GM12874 (cell line): ENCODE measurements at regions not wholly inside any gene's neighbourhood (a gene's known extent, or its start where the extent isn't known, plus 50 kb on each side); places are given as distances from the start of the nearest gene placed in this dataset.

ENCODE experiments used
- CTCF ChIP-seq: IDR thresholded peaks from 2 replicates; pipeline ENCODE4 v1.5.1; 2011; ENCODE audit warnings: low read depth, mild to moderate bottlenecking, control low read depth, low read length, moderate library complexity; ENCODE audit not compliant: insufficient read depth

DNA sequence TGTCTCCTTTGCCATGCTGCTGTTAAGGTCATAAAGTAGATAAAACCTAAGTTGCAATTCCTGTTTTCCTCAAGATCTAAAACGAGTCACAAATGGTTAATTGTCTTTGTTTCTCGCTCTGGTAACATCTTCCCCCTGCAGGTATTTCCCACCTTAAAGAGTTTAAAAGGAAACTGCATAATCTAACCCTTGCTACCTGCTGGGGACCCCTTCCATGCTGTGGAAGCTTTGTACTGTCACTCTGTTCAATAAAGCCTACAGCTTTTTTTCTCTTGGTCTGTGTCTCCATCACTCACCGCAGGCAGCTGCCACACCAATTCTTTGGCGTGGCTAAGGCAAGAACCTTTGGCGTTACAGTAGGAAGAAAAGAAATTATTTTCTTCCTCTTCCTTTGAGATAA lies 117.7 kb upstream of the GJE1 start:
- no peak for TF ChIP-seq CTCF

DNA sequence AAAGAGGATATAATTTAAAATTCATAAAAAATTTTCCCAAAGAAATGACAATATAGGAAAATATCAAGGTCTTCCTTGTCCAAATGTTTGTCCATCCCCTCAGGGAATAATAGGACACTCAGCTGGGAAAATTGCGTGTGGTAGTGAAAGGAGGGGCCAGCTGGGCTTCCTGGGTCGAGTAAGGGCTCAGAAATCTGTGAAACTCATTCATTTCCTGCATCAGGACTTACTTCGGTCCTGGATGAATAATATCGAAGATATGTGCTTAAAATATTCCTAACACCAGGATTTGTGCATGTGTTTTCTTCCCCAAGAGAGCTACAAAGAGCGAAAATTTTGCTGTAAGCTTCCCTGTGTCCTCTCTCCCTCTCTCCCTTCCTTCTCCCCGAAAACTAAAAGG lies 118.2 kb upstream of the GJE1 start:
- no peak for TF ChIP-seq CTCF

DNA sequence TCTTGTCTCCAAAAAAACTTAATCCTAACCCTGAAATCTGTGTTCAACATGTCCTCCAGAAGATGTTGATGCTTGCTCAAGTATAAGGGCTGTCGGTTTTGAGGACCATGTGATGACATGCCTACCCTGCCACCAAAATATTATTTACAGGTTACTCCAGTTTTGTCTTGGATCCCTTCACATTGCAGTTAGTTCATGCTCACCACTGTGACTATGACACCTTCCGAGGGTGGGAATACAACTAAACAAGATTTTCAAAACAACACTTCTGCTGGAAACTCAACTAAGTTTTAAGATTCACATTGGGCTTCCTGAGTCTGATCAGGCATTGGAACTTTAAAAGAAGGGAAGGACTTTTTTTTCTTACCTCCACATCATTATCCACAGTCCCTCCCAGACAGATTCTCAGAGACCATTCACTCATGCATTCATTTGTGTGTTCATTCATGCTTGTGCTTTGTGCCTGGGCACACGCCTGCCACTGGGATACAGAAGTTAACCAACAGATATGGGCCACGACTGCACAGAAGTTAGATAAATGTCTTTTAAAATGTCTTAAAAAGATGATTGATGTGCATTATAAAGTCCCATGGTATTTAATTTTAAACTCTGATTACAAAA lies 118.7 kb upstream of the GJE1 start:
- no peak for TF ChIP-seq CTCF

DNA sequence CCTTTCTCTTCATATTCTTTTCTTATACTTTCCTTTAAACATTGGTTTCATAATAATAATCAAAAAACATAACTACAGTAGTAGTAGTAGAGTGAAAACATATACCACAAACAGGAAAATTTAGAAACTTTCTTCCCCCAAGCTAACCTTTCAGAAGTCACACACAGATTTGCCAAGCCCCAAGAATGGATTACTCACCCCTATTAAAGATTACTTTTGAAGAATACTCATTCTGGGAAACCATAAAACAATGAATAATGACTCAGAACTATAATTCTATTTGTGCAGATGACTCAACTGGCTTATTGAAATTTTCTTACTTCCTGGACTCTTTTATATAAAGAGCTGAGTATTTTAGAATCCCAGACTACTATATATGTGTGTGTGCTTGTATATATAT lies 119.4 kb upstream of the GJE1 start:
- no peak for TF ChIP-seq CTCF

DNA sequence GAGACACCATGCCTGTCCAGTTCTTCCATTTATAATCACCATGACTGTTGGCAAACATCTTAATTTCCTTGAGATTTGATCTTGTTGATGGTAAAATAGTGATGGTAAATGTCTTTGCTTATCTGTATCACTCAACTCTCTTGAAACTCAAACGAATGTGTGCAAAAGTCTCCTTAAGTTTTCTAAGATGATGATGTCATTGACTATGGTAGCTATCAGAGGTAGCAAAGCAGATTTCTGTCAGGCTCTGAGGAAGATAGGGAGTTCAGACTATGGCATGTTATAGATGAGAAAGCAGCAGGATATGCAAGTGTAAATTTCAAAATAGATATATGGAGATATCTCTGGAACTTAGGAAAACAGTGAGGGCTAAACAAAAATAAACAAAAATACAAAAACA lies 121.0 kb upstream of the GJE1 start:
- TF ChIP-seq CTCF = no peak

DNA sequence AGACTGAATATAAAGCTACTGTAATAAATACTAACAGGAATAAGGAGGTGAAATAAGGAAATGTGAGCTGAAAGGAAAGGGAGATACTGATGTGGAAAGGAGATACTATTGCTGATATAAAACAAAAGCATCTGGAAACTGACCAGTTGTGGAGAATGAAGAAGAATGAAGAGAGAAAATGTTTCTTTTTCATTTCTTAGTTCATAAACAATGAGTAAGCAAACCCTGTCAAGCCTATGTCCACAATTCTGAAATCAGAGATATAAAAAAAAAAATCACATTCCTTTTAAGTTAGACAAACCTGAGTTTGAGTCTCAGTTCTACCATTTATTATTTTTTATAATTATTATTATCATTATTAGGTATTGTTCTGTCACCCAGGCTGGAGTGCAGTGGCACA lies 121.6 kb upstream of the GJE1 start:
- TF ChIP-seq CTCF = no peak

- no peak for TF ChIP-seq CTCF
Observed at GRCh38 chr6:142009647-142010046, 123.1 kb upstream of the GJE1 start.
